ENCODE measurements at regions not wholly inside any gene's neighbourhood (a gene's known extent, or its start where the extent isn't known, plus 50 kb on each side); places are given as distances from the start of the nearest gene placed in this dataset.

GRCh38 chr13:90032313-90032712 is 1315.2 kb upstream of the MIR17HG start:
- TF ChIP-seq, protein P1, sequence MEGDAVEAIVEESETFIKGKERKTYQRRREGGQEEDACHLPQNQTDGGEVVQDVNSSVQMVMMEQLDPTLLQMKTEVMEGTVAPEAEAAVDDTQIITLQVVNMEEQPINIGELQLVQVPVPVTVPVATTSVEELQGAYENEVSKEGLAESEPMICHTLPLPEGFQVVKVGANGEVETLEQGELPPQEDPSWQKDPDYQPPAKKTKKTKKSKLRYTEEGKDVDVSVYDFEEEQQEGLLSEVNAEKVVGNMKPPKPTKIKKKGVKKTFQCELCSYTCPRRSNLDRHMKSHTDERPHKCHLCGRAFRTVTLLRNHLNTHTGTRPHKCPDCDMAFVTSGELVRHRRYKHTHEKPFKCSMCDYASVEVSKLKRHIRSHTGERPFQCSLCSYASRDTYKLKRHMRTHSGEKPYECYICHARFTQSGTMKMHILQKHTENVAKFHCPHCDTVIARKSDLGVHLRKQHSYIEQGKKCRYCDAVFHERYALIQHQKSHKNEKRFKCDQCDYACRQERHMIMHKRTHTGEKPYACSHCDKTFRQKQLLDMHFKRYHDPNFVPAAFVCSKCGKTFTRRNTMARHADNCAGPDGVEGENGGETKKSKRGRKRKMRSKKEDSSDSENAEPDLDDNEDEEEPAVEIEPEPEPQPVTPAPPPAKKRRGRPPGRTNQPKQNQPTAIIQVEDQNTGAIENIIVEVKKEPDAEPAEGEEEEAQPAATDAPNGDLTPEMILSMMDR (IDR thresholded peaks at IDR 0.05): no peak
- no peak for TF ChIP-seq POLR2AphosphoS5 (IDR thresholded peaks at IDR 0.05)
- TF ChIP-seq POLR2A (IDR thresholded peaks at IDR 0.05): no peak
- Histone ChIP-seq H3K9me3 (no peaks in the 10 kb centered on the region), H3K27me3 (replicated peaks; ENCODE audit: insufficient read depth) (no peaks in the 10 kb centered on the region), H3K4me1 (replicated peaks) (no peaks in the 10 kb centered on the region), H3K27ac (no peak overlapping the region), H3K36me3 (no peaks in the 10 kb centered on the region), H3K4me3 (no peak overlapping the region)
- WGBS: 87% methylated on average over 5 of the region's 5 CpGs
- intact Hi-C loops (cut with DNase I): no loop called here
- no peak for DNase-seq (ENCODE audit: low spot score)

GRCh38 chr13:90032841-90033493 is 1314.5 kb upstream of the MIR17HG start:
- Histone ChIP-seq H3K4me1 (replicated peaks) (no peaks in the 10 kb centered on the region), H3K36me3 (no peaks in the 10 kb centered on the region), H3K27ac (no peak overlapping the region), H3K9me3 (no peaks in the 10 kb centered on the region), H3K4me3 (no peak overlapping the region), H3K27me3 (replicated peaks; ENCODE audit: insufficient read depth) (no peaks in the 10 kb centered on the region)
- intact Hi-C loops (cut with DNase I): no loop called here
- DNase-seq (ENCODE audit: low spot score): no peak
- 83% methylated on average over 13 of the region's 14 CpGs for WGBS
- no peak for TF ChIP-seq POLR2AphosphoS5 (IDR thresholded peaks at IDR 0.05)
- TF ChIP-seq POLR2A (IDR thresholded peaks at IDR 0.05): no peak
- TF ChIP-seq, protein P1 (IDR thresholded peaks at IDR 0.05): no peak

GRCh38 chr13:90039516-90039915 is 1308.0 kb upstream of the MIR17HG start:
- DNase-seq (ENCODE audit: low spot score): no peak
- intact Hi-C loops (cut with DNase I): no loop called here
- TF ChIP-seq POLR2AphosphoS5 (IDR thresholded peaks at IDR 0.05): no peak
- Histone ChIP-seq H3K4me1 (replicated peaks) (no peaks in the 10 kb centered on the region), H3K9me3 (no peaks in the 10 kb centered on the region), H3K27me3 (replicated peaks; ENCODE audit: insufficient read depth) (no peaks in the 10 kb centered on the region), H3K27ac (no peak overlapping the region), H3K4me3 (no peak overlapping the region), H3K36me3 (no peaks in the 10 kb centered on the region)
- WGBS: 79% methylated on average over 3 of the region's 3 CpGs

- Histone ChIP-seq H3K27me3 (replicated peaks; ENCODE audit: insufficient read depth) (no peaks in the 10 kb centered on the region), H3K9me3 (no peaks in the 10 kb centered on the region), H3K36me3 (no peaks in the 10 kb centered on the region), H3K27ac (no peak overlapping the region), H3K4me3 (no peak overlapping the region), H3K4me1 (replicated peaks) (no peaks in the 10 kb centered on the region)
- 89% methylated on average over 2 of the region's 2 CpGs for WGBS
- TF ChIP-seq POLR2A (IDR thresholded peaks at IDR 0.05) (no peak), POLR2AphosphoS5 (IDR thresholded peaks at IDR 0.05) (no peak)
- DNase-seq (ENCODE audit: low spot score): no peak
- intact Hi-C loops (cut with DNase I): no loop called here
Observed at GRCh38 chr13:90047600-90047999, 1299.9 kb upstream of the MIR17HG start.

- no peak for TF ChIP-seq POLR2AphosphoS5 (IDR thresholded peaks at IDR 0.05)
- TF ChIP-seq, protein P1 (IDR thresholded peaks at IDR 0.05): no peak
- no peak for TF ChIP-seq POLR2A (IDR thresholded peaks at IDR 0.05)
- DNase-seq (ENCODE audit: low spot score): no peak
- 51% methylated on average over 2 of the region's 2 CpGs for WGBS
- H3K4me1 ChIP-seq (replicated peaks): no peaks in the 10 kb centered on the region
- no peaks in the 10 kb centered on the region for H3K27me3 ChIP-seq (replicated peaks; ENCODE audit: insufficient read depth)
- no peak overlapping the region for H3K27ac ChIP-seq
- intact Hi-C loops (cut with DNase I): no loop called here
- H3K9me3 ChIP-seq: no peaks in the 10 kb centered on the region
- no peak overlapping the region for H3K4me3 ChIP-seq
- no peaks in the 10 kb centered on the region for H3K36me3 ChIP-seq
Observed at GRCh38 chr13:90049989-90050671, 1297.4 kb upstream of the MIR17HG start.

DNA sequence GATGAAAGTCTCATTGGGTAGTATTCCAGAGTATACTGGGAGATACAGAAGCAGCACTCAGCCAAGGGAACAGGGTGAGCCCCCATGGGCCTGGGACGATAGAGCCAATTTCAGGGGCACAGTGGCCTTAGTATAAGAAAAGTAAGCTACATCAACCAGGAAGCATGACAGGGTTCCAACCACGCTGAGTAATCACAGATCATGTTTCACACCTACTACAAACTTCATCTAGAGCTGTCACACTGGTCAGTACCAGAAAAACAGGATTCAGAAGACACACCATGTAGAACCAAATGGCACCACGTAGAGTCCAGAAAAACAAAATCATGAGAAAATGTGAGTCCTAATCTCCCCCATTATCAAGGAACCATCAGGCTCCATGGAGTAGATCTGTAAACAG is 1292.4 kb upstream of the MIR17HG start:
- intact Hi-C loops (cut with DNase I): no loop called here
- H3K27ac ChIP-seq: no peak overlapping the region
- H3K4me3 ChIP-seq: no peak overlapping the region
- no peaks in the 10 kb centered on the region for H3K9me3 ChIP-seq
- H3K4me1 ChIP-seq (replicated peaks): no peaks in the 10 kb centered on the region
- peak; percentile 18 for DNase-seq (ENCODE audit: low spot score)
- H3K27me3 ChIP-seq (replicated peaks; ENCODE audit: insufficient read depth): no peaks in the 10 kb centered on the region
- no peaks in the 10 kb centered on the region for H3K36me3 ChIP-seq
- TF ChIP-seq POLR2AphosphoS5 (IDR thresholded peaks at IDR 0.05): peak; percentile 39
- TF ChIP-seq, protein P1 (IDR thresholded peaks at IDR 0.05): no peak
- 47% methylated on average over 3 of the region's 3 CpGs for WGBS

All from prostate gland (tissue), 2 donors.